HepG2 (cell line): ENCODE measurements at regions not wholly inside any gene's neighbourhood (a gene's known extent, or its start where the extent isn't known, plus 50 kb on each side); places are given as distances from the start of the nearest gene placed in this dataset.

Source experiments
- GATAD2A ChIP-seq: IDR thresholded peaks from 2 replicates; pipeline ENCODE4 v1.6.1; 2016
- HDAC2 ChIP-seq: sonication (generic); formaldehyde crosslinking; IDR thresholded peaks from 2 replicates; pipeline ENCODE4 v1.4.0; 2020; ENCODE audit warnings: missing genetic modification reagents
- HNF4A ChIP-seq: sonication (generic); formaldehyde crosslinking; IDR thresholded peaks from 2 replicates; pipeline ENCODE4 v1.4.0; 2020; ENCODE audit warnings: missing genetic modification reagents
- HOXA3 ChIP-seq: sonication (generic); formaldehyde crosslinking; IDR thresholded peaks from 2 replicates; pipeline ENCODE4 v1.5.0; 2020; ENCODE audit warnings: missing genetic modification reagents
- KLF11 ChIP-seq: IDR thresholded peaks from 2 replicates; pipeline ENCODE4 v1.6.1; 2016; ENCODE audit warnings: missing compliant biosample characterization
- MEIS2 ChIP-seq: sonication (generic); formaldehyde crosslinking; IDR thresholded peaks from 2 replicates; pipeline ENCODE4 v1.9.0; 2021; ENCODE audit warnings: mild to moderate bottlenecking, missing genetic modification reagents
- NFIC ChIP-seq: IDR thresholded peaks from 2 replicates; pipeline ENCODE4 v1.6.1; 2012; ENCODE audit warnings: mild to moderate bottlenecking, low read length, inconsistent platforms
- NKX3-1 ChIP-seq: sonication (generic); formaldehyde crosslinking; IDR thresholded peaks from 2 replicates; pipeline ENCODE4 v1.5.0; 2020; ENCODE audit warnings: missing genetic modification reagents
- SALL1 ChIP-seq: sonication (generic); formaldehyde crosslinking; IDR thresholded peaks from 2 replicates; pipeline ENCODE4 v1.8.0; 2022; ENCODE audit warnings: mild to moderate bottlenecking, missing genetic modification reagents
- TEAD3 ChIP-seq: optimal IDR thresholded peaks from 2 replicates; pipeline ENCODE3; 2016; ENCODE audit warnings: borderline replicate concordance
- ZFY ChIP-seq: sonication (generic); formaldehyde crosslinking; IDR thresholded peaks from 2 replicates; pipeline ENCODE4 v1.4.0; 2020; ENCODE audit warnings: missing genetic modification reagents
- ZNF232 ChIP-seq: sonication (generic); formaldehyde crosslinking; IDR thresholded peaks from 2 replicates; pipeline ENCODE4 v1.4.0; 2020; ENCODE audit warnings: missing genetic modification reagents, borderline replicate concordance
- ZSCAN29 ChIP-seq: sonication (generic); formaldehyde crosslinking; conservative IDR thresholded peaks from 2 replicates; pipeline ENCODE4 v1.4.0; 2020; ENCODE audit warnings: mild to moderate bottlenecking, missing genetic modification reagents
- TF ChIP-seq, protein P1 (sequence below): sonication (generic); formaldehyde crosslinking; IDR thresholded peaks from 2 replicates; pipeline ENCODE4 v1.5.0; 2020; ENCODE audit warnings: mild to moderate bottlenecking, missing genetic modification reagents, moderate library complexity
- TF ChIP-seq, protein P2 (sequence below): sonication (generic); formaldehyde crosslinking; IDR thresholded peaks from 2 replicates; pipeline ENCODE4 v1.4.0; 2020; ENCODE audit warnings: mild to moderate bottlenecking, low read depth, missing genetic modification reagents
- TF ChIP-seq, protein P3 (sequence below): sonication (generic); formaldehyde crosslinking; IDR thresholded peaks from 2 replicates; pipeline ENCODE4 v1.4.0; 2020; ENCODE audit warnings: missing genetic modification reagents
- TF ChIP-seq, protein P4 (sequence below): sonication (generic); IDR thresholded peaks from 2 replicates; pipeline ENCODE4 v1.6.1; 2016; ENCODE audit warnings: low read depth, borderline replicate concordance
- TF ChIP-seq, protein P5 (sequence below), 2 experiments: fragments of 450-650 bp in 1 of 2; sonication (generic) in 1 of 2; formaldehyde crosslinking; IDR thresholded peaks; 2 replicates each; pipeline versions ENCODE4 v1.5.0 to v1.8.0; 2020 to 2022; ENCODE audit warnings: mild to moderate bottlenecking in 1 of 2, missing genetic modification reagents in 1 of 2
- TF ChIP-seq, protein P6 (sequence below): sonication (generic); formaldehyde crosslinking; conservative IDR thresholded peaks from 2 replicates; pipeline ENCODE4 v1.4.0; 2020; ENCODE audit warnings: missing genetic modification reagents
- TF ChIP-seq, protein P7 (sequence below): IDR thresholded peaks from 2 replicates; pipeline ENCODE4 v1.6.1; 2016
- TF ChIP-seq, protein P8 (sequence below): IDR thresholded peaks from 2 replicates; pipeline ENCODE4 v1.6.1; 2016; ENCODE audit warnings: low read depth, borderline replicate concordance

DNA sequence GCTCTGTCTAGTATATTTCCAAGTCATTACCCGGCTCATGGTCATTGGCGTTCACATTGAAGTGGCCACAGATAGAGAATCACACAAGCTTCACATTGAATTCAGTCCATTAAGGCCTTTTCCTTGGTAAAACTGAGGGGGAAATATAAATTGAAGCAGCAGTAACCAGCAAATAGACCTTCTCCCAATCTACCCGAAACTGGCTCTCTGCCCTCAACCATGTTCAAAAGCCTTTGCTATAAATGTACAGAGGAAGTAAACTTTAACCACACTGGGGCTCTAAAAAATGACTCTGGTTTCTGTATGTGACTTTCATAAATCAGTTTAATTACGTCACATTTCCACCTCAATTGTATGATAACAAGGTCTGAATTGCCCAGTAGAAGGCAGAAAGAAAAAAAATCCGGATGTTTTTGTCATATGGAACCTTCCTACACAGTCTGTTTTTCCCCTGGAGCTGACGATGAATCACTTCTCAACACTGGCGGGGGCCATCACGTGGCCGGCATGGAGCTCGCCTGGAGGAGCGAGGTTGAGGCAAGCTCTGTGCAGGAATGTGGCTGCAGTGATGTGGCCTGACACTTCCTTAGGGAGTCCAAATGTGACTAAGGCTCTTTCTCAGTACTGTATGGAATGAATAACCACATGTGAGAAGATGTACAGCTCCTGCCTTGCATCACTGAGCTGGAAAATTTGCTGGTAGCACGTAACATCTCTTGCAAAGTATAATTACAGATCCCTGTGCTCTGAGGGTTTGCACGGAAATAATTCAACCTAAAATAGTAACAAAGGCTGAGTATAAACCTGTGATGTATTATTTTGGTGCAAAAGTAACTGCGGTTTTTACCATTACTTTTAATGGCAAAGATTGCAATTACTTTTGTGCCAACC, 58.6 kb upstream of the SNX9 start (continued):
- TF ChIP-seq, protein P1, sequence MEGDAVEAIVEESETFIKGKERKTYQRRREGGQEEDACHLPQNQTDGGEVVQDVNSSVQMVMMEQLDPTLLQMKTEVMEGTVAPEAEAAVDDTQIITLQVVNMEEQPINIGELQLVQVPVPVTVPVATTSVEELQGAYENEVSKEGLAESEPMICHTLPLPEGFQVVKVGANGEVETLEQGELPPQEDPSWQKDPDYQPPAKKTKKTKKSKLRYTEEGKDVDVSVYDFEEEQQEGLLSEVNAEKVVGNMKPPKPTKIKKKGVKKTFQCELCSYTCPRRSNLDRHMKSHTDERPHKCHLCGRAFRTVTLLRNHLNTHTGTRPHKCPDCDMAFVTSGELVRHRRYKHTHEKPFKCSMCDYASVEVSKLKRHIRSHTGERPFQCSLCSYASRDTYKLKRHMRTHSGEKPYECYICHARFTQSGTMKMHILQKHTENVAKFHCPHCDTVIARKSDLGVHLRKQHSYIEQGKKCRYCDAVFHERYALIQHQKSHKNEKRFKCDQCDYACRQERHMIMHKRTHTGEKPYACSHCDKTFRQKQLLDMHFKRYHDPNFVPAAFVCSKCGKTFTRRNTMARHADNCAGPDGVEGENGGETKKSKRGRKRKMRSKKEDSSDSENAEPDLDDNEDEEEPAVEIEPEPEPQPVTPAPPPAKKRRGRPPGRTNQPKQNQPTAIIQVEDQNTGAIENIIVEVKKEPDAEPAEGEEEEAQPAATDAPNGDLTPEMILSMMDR (CRISPR knock-in tag), result peak; percentile 48
- TF ChIP-seq, protein P2, sequence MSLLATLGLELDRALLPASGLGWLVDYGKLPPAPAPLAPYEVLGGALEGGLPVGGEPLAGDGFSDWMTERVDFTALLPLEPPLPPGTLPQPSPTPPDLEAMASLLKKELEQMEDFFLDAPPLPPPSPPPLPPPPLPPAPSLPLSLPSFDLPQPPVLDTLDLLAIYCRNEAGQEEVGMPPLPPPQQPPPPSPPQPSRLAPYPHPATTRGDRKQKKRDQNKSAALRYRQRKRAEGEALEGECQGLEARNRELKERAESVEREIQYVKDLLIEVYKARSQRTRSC, result no peak
- TF ChIP-seq, protein P3, sequence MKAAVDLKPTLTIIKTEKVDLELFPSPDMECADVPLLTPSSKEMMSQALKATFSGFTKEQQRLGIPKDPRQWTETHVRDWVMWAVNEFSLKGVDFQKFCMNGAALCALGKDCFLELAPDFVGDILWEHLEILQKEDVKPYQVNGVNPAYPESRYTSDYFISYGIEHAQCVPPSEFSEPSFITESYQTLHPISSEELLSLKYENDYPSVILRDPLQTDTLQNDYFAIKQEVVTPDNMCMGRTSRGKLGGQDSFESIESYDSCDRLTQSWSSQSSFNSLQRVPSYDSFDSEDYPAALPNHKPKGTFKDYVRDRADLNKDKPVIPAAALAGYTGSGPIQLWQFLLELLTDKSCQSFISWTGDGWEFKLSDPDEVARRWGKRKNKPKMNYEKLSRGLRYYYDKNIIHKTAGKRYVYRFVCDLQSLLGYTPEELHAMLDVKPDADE (CRISPR knock-in tag), result 0 out of 2 replicates have a peak, but pooled peaks have one; percentile 63
- no peak for TF ChIP-seq HOXA3 (CRISPR knock-in tag)
- peak; percentile 42 for TF ChIP-seq ZFY (CRISPR knock-in tag)
- peak; percentile 88 for TF ChIP-seq SALL1
- peak; percentile 48; the same call in 1 of the 2 replicates for TF ChIP-seq HDAC2
- peak; percentile 99 for TF ChIP-seq ZSCAN29 (CRISPR knock-in tag)
- TF ChIP-seq TEAD3 (CRISPR knock-in tag), result peak; percentile 96
- TF ChIP-seq, protein P4, sequence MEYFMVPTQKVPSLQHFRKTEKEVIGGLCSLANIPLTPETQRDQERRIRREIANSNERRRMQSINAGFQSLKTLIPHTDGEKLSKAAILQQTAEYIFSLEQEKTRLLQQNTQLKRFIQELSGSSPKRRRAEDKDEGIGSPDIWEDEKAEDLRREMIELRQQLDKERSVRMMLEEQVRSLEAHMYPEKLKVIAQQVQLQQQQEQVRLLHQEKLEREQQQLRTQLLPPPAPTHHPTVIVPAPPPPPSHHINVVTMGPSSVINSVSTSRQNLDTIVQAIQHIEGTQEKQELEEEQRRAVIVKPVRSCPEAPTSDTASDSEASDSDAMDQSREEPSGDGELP, result peak; percentile 17; the same call in 1 of the 2 replicates
- TF ChIP-seq NFIC, result 0 out of 2 replicates have a peak, but pooled peaks have one; percentile 40
- TF ChIP-seq, protein P5, sequence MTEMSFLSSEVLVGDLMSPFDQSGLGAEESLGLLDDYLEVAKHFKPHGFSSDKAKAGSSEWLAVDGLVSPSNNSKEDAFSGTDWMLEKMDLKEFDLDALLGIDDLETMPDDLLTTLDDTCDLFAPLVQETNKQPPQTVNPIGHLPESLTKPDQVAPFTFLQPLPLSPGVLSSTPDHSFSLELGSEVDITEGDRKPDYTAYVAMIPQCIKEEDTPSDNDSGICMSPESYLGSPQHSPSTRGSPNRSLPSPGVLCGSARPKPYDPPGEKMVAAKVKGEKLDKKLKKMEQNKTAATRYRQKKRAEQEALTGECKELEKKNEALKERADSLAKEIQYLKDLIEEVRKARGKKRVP (CRISPR knock-in tag; IDR thresholded peaks at IDR 0.05), result peak in 1 of 2 experiments; percentile 52; a peak in 1 of 4 replicates
- TF ChIP-seq, protein P6, sequence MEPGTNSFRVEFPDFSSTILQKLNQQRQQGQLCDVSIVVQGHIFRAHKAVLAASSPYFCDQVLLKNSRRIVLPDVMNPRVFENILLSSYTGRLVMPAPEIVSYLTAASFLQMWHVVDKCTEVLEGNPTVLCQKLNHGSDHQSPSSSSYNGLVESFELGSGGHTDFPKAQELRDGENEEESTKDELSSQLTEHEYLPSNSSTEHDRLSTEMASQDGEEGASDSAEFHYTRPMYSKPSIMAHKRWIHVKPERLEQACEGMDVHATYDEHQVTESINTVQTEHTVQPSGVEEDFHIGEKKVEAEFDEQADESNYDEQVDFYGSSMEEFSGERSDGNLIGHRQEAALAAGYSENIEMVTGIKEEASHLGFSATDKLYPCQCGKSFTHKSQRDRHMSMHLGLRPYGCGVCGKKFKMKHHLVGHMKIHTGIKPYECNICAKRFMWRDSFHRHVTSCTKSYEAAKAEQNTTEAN (CRISPR knock-in tag), result peak; percentile 89; the same call in 1 of the 2 replicates
- TF ChIP-seq, protein P7, sequence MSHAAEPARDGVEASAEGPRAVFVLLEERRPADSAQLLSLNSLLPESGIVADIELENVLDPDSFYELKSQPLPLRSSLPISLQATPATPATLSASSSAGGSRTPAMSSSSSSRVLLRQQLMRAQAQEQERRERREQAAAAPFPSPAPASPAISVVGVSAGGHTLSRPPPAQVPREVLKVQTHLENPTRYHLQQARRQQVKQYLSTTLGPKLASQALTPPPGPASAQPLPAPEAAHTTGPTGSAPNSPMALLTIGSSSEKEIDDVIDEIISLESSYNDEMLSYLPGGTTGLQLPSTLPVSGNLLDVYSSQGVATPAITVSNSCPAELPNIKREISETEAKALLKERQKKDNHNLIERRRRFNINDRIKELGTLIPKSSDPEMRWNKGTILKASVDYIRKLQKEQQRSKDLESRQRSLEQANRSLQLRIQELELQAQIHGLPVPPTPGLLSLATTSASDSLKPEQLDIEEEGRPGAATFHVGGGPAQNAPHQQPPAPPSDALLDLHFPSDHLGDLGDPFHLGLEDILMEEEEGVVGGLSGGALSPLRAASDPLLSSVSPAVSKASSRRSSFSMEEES (CRISPR knock-in tag), result peak; percentile 96
- TF ChIP-seq GATAD2A (CRISPR knock-in tag), result peak; percentile 69
- TF ChIP-seq, protein P8, sequence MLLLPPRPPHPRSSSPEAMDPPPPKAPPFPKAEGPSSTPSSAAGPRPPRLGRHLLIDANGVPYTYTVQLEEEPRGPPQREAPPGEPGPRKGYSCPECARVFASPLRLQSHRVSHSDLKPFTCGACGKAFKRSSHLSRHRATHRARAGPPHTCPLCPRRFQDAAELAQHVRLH (CRISPR knock-in tag), result peak; percentile 57; the same call in 1 of the 2 replicates
- peak; percentile 60; the same call in 1 of the 2 replicates for TF ChIP-seq NKX3-1 (CRISPR knock-in tag)
- peak; percentile 81; the same call in 1 of the 2 replicates for TF ChIP-seq ZNF232 (CRISPR knock-in tag)
- no peak for TF ChIP-seq HNF4A (CRISPR knock-in tag)
- 0 out of 2 replicates have a peak, but pooled peaks have one; percentile 33 for TF ChIP-seq KLF11 (CRISPR knock-in tag)
- peak; percentile 57; the same call in 1 of the 2 replicates for TF ChIP-seq MEIS2 (CRISPR knock-in tag)
